B cell (primary cell): ENCODE measurements at regions not wholly inside any gene's neighbourhood (a gene's known extent, or its start where the extent isn't known, plus 50 kb on each side); places are given as distances from the start of the nearest gene placed in this dataset.

Experiments
- ATAC-seq: fragments of 200-7000 bp; cut with Tn5 transposase; one replicate; pipeline ENCODE4 v1.10.0; 2021; ENCODE audit warnings: low read depth, mild to moderate bottlenecking, moderate number of reproducible peaks, moderate library complexity
- CTCF ChIA-PET: fragments of 350-600 bp; sonication (Branson Sonifier 250); formaldehyde crosslinking; loops from one replicate; lab custom pipeline; 2021; ENCODE audit warnings: antibody characterized with exemption, inconsistent platforms; lab: Charles Lee
- POLR2A ChIA-PET: fragments of 350-600 bp; sonication (Branson Sonifier 250); formaldehyde crosslinking; loops from one replicate; lab custom pipeline; 2021; ENCODE audit warnings: antibody characterized with exemption; lab: Charles Lee
- DNase-seq: peaks from one replicate; pipeline ENCODE4 v3.0.0; 2013
- H2AFZ ChIP-seq: 2 replicates; pipeline ENCODE4 v1.6.1; 2012; ENCODE audit warnings: mild to moderate bottlenecking, low read depth, low read length; ENCODE audit not compliant: insufficient read depth, poor library complexity, severe bottlenecking
- H3K27ac ChIP-seq, 2 donors: 1 replicate in 1 of 2; 2 replicates in 1 of 2; pipeline ENCODE4 v1.5.1; 2012 to 2013; ENCODE audit warnings: low read length in 2 of 2, mild to moderate bottlenecking in 2 of 2, moderate library complexity in 1 of 2
- H3K27me3 ChIP-seq, 4 experiments: fragments of 200-600 bp in 1 of 4; sonication (generic) in 1 of 4; replicated peaks in 1 of 4; 1 replicate in 2 of 4; 2 replicates in 2 of 4; pipeline versions ENCODE4 v1.6.1 to v1.7.0; 2013 to 2016; ENCODE audit warnings: low read length in 3 of 4, mild to moderate bottlenecking in 2 of 4, mixed read lengths in 1 of 4, moderate library complexity in 1 of 4; ENCODE audit not compliant: insufficient read depth in 4 of 4, control insufficient read depth in 3 of 4; ENCODE audit errors: control extremely low read depth in 1 of 4
- H3K36me3 ChIP-seq, 2 experiments: replicated peaks in 1 of 2; 1 replicate in 1 of 2; 2 replicates in 1 of 2; pipeline versions ENCODE4 v1.6.1 to v1.7.1; 2013; ENCODE audit warnings: low read length in 1 of 2; ENCODE audit not compliant: insufficient read depth in 2 of 2, control insufficient read depth in 1 of 2; ENCODE audit errors: control extremely low read depth in 1 of 2, extremely low read depth in 1 of 2
- H3K4me1 ChIP-seq, 2 donors: fragments of 200-600 bp in 1 of 2; sonication (generic) in 1 of 2; 1 replicate in 1 of 2; 2 replicates in 1 of 2; pipeline versions ENCODE4 v1.5.1 to v1.6.1; 2013 to 2017; ENCODE audit warnings: low read length in 2 of 2; ENCODE audit not compliant: control insufficient read depth in 2 of 2, insufficient read depth in 2 of 2
- H3K4me2 ChIP-seq: replicated peaks from 2 replicates; pipeline ENCODE3; 2012; ENCODE audit warnings: mild to moderate bottlenecking, low read depth, low read length; ENCODE audit not compliant: poor library complexity, severe bottlenecking
- H3K4me3 ChIP-seq, 5 experiments: fragments of 200-600 bp in 1 of 5; sonication (generic) in 1 of 5; 1 replicate in 3 of 5; 2 replicates in 2 of 5; pipeline versions ENCODE4 v1.5.1 to v1.7.0; 2011 to 2016; ENCODE audit warnings: low read length in 4 of 5, mild to moderate bottlenecking in 4 of 5, low read depth in 2 of 5, control low read depth in 1 of 5, moderate library complexity in 1 of 5; ENCODE audit not compliant: insufficient read depth in 1 of 5; ENCODE audit errors: control extremely low read depth in 1 of 5, extremely low read depth in 1 of 5
- H3K79me2 ChIP-seq: fragments of 200-600 bp; sonication (generic); one replicate; pipeline ENCODE4 v1.6.0; 2016; ENCODE audit warnings: low read length; ENCODE audit not compliant: control insufficient read depth, insufficient read depth
- H3K9ac ChIP-seq: fragments of 200-600 bp; sonication (generic); 2 replicates; pipeline ENCODE4 v1.6.1; 2017; ENCODE audit warnings: mild to moderate bottlenecking, low read length, moderate library complexity
- H3K9me3 ChIP-seq, 3 donors: one replicate each; pipeline versions ENCODE4 v1.6.1 to v1.7.1; 2013; ENCODE audit warnings: low read length in 2 of 3; ENCODE audit not compliant: control insufficient read depth in 2 of 3, insufficient read depth in 1 of 3; ENCODE audit errors: control extremely low read depth in 1 of 3
- H4K20me1 ChIP-seq: 2 replicates; pipeline ENCODE4 v1.6.0; 2012; ENCODE audit warnings: mild to moderate bottlenecking, low read length; ENCODE audit not compliant: insufficient read depth, control insufficient read depth, poor library complexity, severe bottlenecking
- H3K27ac Mint-ChIP-seq: one replicate; pipeline ENCODE4 v1.8.0; 2021; ENCODE audit warnings: mixed read lengths
- H3K27me3 Mint-ChIP-seq: one replicate; pipeline ENCODE4 v1.8.0; 2021; ENCODE audit warnings: mixed read lengths
- H3K4me1 Mint-ChIP-seq: one replicate; pipeline ENCODE4 v1.8.0; 2021; ENCODE audit warnings: mixed read lengths
- H3K4me3 Mint-ChIP-seq: one replicate; pipeline ENCODE4 v1.8.0; 2021; ENCODE audit warnings: mixed read lengths
- H3K9me3 Mint-ChIP-seq: one replicate; pipeline ENCODE4 v1.8.0; 2022; ENCODE audit warnings: mixed read lengths; ENCODE audit not compliant: insufficient read depth
- CTCF ChIP-seq: fragments of 200-600 bp; IDR thresholded peaks from one replicate; pipeline ENCODE4 v1.8.0; 2022; ENCODE audit warnings: antibody characterized with exemption, mild to moderate bottlenecking
- EZH2 ChIP-seq: IDR thresholded peaks from 2 replicates; pipeline ENCODE4 v1.6.1; 2012; ENCODE audit warnings: borderline replicate concordance, low read depth, mild to moderate bottlenecking, moderate library complexity, low read length; ENCODE audit not compliant: insufficient read depth, poor library complexity, severe bottlenecking
- WGBS: methylation state at CpG from one replicate; pipeline ENCODE4 v1.1.5; 2013; ENCODE audit warnings: missing lambda C conversion rate; ENCODE audit not compliant: insufficient coverage; 5-methylcytosine and 5-hydroxymethylcytosine counted together
- intact Hi-C: fragments of 100-400 bp; cut with micrococcal nuclease; formaldehyde crosslinking; loops from one replicate; pipeline ENCODE4 v1.10.0; 2022

- ChIA-PET POLR2A (no interaction called here), CTCF (no interaction called here)
- ATAC-seq, result no peak
- TF ChIP-seq EZH2 (no peak), CTCF (no peak)
- DNase-seq, result no peak
- Histone ChIP-seq H3K4me2 (no peak overlapping the region), H3K9me3 (peaks cover 0 to 13% (median 0%) of the 10 kb centered on the region in 3 donors), H3K27ac (no peak overlapping the region), H4K20me1 (no peaks in the 10 kb centered on the region), H3K27me3 (no peaks in the 10 kb centered on the region), H2AFZ (no peak overlapping the region), H3K9ac (no peak overlapping the region), H3K4me3 (no peak overlapping the region), H3K36me3 (no peaks in the 10 kb centered on the region), H3K4me1 (no peaks in the 10 kb centered on the region), H3K79me2 (no peaks in the 10 kb centered on the region)
- intact Hi-C loops, result no loop called here
- no peak overlapping the region for H3K27ac Mint-ChIP-seq
- H3K9me3 Mint-ChIP-seq, result peaks cover 5% of the 10 kb centered on the region
- no peak overlapping the region for H3K4me3 Mint-ChIP-seq
- no peaks in the 10 kb centered on the region for H3K4me1 Mint-ChIP-seq
- H3K27me3 Mint-ChIP-seq, result no peaks in the 10 kb centered on the region
- WGBS, result 89% methylated on average over 2 of the region's 2 CpGs
These were observed 310.2 kb upstream of the CTNND2 start for GRCh38 chr5:12214267-12215015.

- Histone ChIP-seq H2AFZ (no peak overlapping the region), H3K4me3 (no peak overlapping the region), H3K27ac (no peak overlapping the region), H3K9ac (no peak overlapping the region), H3K27me3 (no peaks in the 10 kb centered on the region), H3K79me2 (no peaks in the 10 kb centered on the region), H4K20me1 (no peaks in the 10 kb centered on the region), H3K4me2 (no peak overlapping the region), H3K9me3 (no peaks in the 10 kb centered on the region), H3K36me3 (no peaks in the 10 kb centered on the region), H3K4me1 (no peaks in the 10 kb centered on the region)
- ChIA-PET POLR2A (no interaction called here), CTCF (no interaction called here)
- intact Hi-C loops, result no loop called here
- Mint-ChIP-seq H3K27ac (no peak overlapping the region), H3K9me3 (peaks cover 6% of the 10 kb centered on the region), H3K4me3 (no peak overlapping the region), H3K27me3 (no peaks in the 10 kb centered on the region), H3K4me1 (no peaks in the 10 kb centered on the region)
- ATAC-seq, result no peak
- DNase-seq, result no peak
- WGBS, result 63% methylated on average over 3 of the region's 4 CpGs
- TF ChIP-seq CTCF (no peak), EZH2 (no peak)
These were observed 304.3 kb upstream of the CTNND2 start for GRCh38 chr5:12208366-12209100.
